Astrocyte (in vitro differentiated cells and primary cell): ENCODE measurements at regions not wholly inside any gene's neighbourhood (a gene's known extent, or its start where the extent isn't known, plus 50 kb on each side); places are given as distances from the start of the nearest gene placed in this dataset.

Experiments used
- DNase-seq: peaks from one replicate; pipeline ENCODE4 v3.0.0-alpha.2; 2010; ENCODE audit warnings: low read depth
- FAIRE-seq: peaks from 2 replicates; lab custom pipeline; 2011; peaks lifted over from hg19 to GRCh38; lab: Jason Lieb, UNC
- H2AFZ ChIP-seq: 2 replicates; pipeline ENCODE4 v1.6.0; 2012; ENCODE audit warnings: low read depth, low read length, inconsistent platforms
- H3K27ac ChIP-seq: 2 replicates; pipeline ENCODE4 v1.5.1; 2011; ENCODE audit warnings: low read depth, low read length, inconsistent platforms
- H3K27me3 ChIP-seq: 2 replicates; pipeline ENCODE4 v1.6.0; 2011; ENCODE audit warnings: low read length, inconsistent platforms; ENCODE audit not compliant: insufficient read depth
- H3K36me3 ChIP-seq: 2 replicates; pipeline ENCODE4 v1.5.1; 2011; ENCODE audit warnings: low read length, inconsistent platforms; ENCODE audit not compliant: insufficient read depth
- H3K4me1 ChIP-seq: 2 replicates; pipeline ENCODE4 v1.5.1; 2011; ENCODE audit warnings: low read length, inconsistent platforms; ENCODE audit not compliant: insufficient read depth
- H3K4me2 ChIP-seq: 2 replicates; pipeline ENCODE4 v1.6.0; 2012; ENCODE audit warnings: low read length, inconsistent platforms
- H3K4me3 ChIP-seq: 2 replicates; pipeline ENCODE4 v1.5.1; 2011; ENCODE audit warnings: low read depth, mild to moderate bottlenecking, low read length, inconsistent platforms; ENCODE audit not compliant: insufficient read depth
- H3K79me2 ChIP-seq: 2 replicates; pipeline ENCODE4 v1.6.0; 2012; ENCODE audit warnings: mild to moderate bottlenecking, low read length, inconsistent platforms; ENCODE audit not compliant: insufficient read depth
- H3K9ac ChIP-seq: 2 replicates; pipeline ENCODE4 v1.6.0; 2012; ENCODE audit warnings: mild to moderate bottlenecking, low read length, inconsistent platforms
- H3K9me3 ChIP-seq: 2 replicates; pipeline ENCODE4 v1.5.1; 2012; ENCODE audit warnings: low read depth, mild to moderate bottlenecking, low read length, inconsistent platforms; ENCODE audit not compliant: insufficient read depth
- H4K20me1 ChIP-seq: 2 replicates; pipeline ENCODE4 v1.6.0; 2012; ENCODE audit warnings: low read length, inconsistent platforms; ENCODE audit not compliant: insufficient read depth
- H3K27ac Mint-ChIP-seq: one replicate; pipeline ENCODE4 v1.8.0; 2021; ENCODE audit warnings: mild to moderate bottlenecking, mixed read lengths; ENCODE audit not compliant: unreplicated experiment
- H3K27me3 Mint-ChIP-seq: one replicate; pipeline ENCODE4 v1.8.0; 2021; ENCODE audit warnings: low read depth, mixed read lengths; ENCODE audit not compliant: unreplicated experiment
- H3K36me3 Mint-ChIP-seq: one replicate; pipeline ENCODE4 v1.8.0; 2021; ENCODE audit warnings: low read depth, mixed read lengths; ENCODE audit not compliant: unreplicated experiment
- H3K4me1 Mint-ChIP-seq: one replicate; pipeline ENCODE4 v1.8.0; 2021; ENCODE audit warnings: low read depth, mixed read lengths; ENCODE audit not compliant: unreplicated experiment
- H3K4me3 Mint-ChIP-seq: one replicate; pipeline ENCODE4 v1.8.0; 2021; ENCODE audit warnings: mild to moderate bottlenecking, moderate library complexity, mixed read lengths; ENCODE audit not compliant: unreplicated experiment
- H3K9me3 Mint-ChIP-seq: one replicate; pipeline ENCODE4 v1.8.0; 2021; ENCODE audit warnings: mild to moderate bottlenecking, mixed read lengths; ENCODE audit not compliant: unreplicated experiment
- CTCF ChIP-seq: IDR thresholded peaks from 2 replicates; pipeline ENCODE4 v1.5.1; 2011; ENCODE audit warnings: low read depth, mild to moderate bottlenecking, inconsistent platforms, low read length, moderate library complexity; ENCODE audit not compliant: insufficient read depth
- EZH2 ChIP-seq: IDR thresholded peaks from 2 replicates; pipeline ENCODE4 v1.6.1; 2012; ENCODE audit warnings: mild to moderate bottlenecking, low read length, inconsistent platforms; ENCODE audit not compliant: insufficient read depth

- Histone ChIP-seq H3K79me2 (no peaks in the 10 kb centered on the region), H3K36me3 (no peaks in the 10 kb centered on the region), H3K27me3 (no peaks in the 10 kb centered on the region), H3K9ac (no peak overlapping the region), H3K4me1 (no peaks in the 10 kb centered on the region), H2AFZ (no peak overlapping the region), H3K9me3 (peaks cover 3% of the 10 kb centered on the region), H3K4me3 (no peak overlapping the region), H4K20me1 (no peaks in the 10 kb centered on the region), H3K27ac (no peak overlapping the region), H3K4me2 (no peak overlapping the region)
- H3K27ac Mint-ChIP-seq: no peak overlapping the region
- H3K4me1 Mint-ChIP-seq: no peaks in the 10 kb centered on the region
- H3K36me3 Mint-ChIP-seq: no peaks in the 10 kb centered on the region
- TF ChIP-seq EZH2 (no peak), CTCF (no peak)
- H3K9me3 Mint-ChIP-seq: peaks cover 2% of the 10 kb centered on the region
- no peak overlapping the region for H3K4me3 Mint-ChIP-seq
- DNase-seq (peak; percentile 23), FAIRE-seq (no peak)
- H3K27me3 Mint-ChIP-seq: peaks cover 4% of the 10 kb centered on the region
Observed at GRCh38 chr15:87680208-87680607, 576.3 kb downstream of the NTRK3 start.

- H3K4me1 ChIP-seq: no peaks in the 10 kb centered on the region
- H3K9ac ChIP-seq: no peak overlapping the region
- Mint-ChIP-seq H3K36me3 (no peaks in the 10 kb centered on the region), H3K27me3 (peaks cover 2% of the 10 kb centered on the region), H3K4me1 (no peaks in the 10 kb centered on the region), H3K9me3 (peaks cover 4% of the 10 kb centered on the region), H3K4me3 (no peak overlapping the region), H3K27ac (no peak overlapping the region)
- DNase-seq (no peak), FAIRE-seq (no peak)
- no peaks in the 10 kb centered on the region for H4K20me1 ChIP-seq
- no peaks in the 10 kb centered on the region for H3K27me3 ChIP-seq
- no peak for TF ChIP-seq EZH2
- TF ChIP-seq CTCF: no peak
- H2AFZ ChIP-seq: no peak overlapping the region
- peaks cover 3% of the 10 kb centered on the region for H3K9me3 ChIP-seq
- no peak overlapping the region for H3K4me2 ChIP-seq
- H3K4me3 ChIP-seq: no peak overlapping the region
- no peaks in the 10 kb centered on the region for H3K36me3 ChIP-seq
- H3K27ac ChIP-seq: no peak overlapping the region
- H3K79me2 ChIP-seq: no peaks in the 10 kb centered on the region
Observed at GRCh38 chr15:87675271-87675670, 581.3 kb downstream of the NTRK3 start.

- DNase-seq (peak; percentile 22), FAIRE-seq (peak; percentile 29)
- Mint-ChIP-seq H3K36me3 (no peaks in the 10 kb centered on the region), H3K4me1 (peaks cover 4% of the 10 kb centered on the region), H3K27ac (no peak overlapping the region), H3K27me3 (peaks cover 2% of the 10 kb centered on the region), H3K9me3 (peaks cover 8% of the 10 kb centered on the region), H3K4me3 (no peak overlapping the region)
- H3K4me2 ChIP-seq: no peak overlapping the region
- no peak overlapping the region for H3K27ac ChIP-seq
- H3K4me1 ChIP-seq: peaks cover 5% of the 10 kb centered on the region
- H3K27me3 ChIP-seq: no peaks in the 10 kb centered on the region
- H3K9ac ChIP-seq: no peak overlapping the region
- TF ChIP-seq EZH2: no peak
- peak; percentile 75 for TF ChIP-seq CTCF
- peaks cover 3% of the 10 kb centered on the region for H3K9me3 ChIP-seq
- no peaks in the 10 kb centered on the region for H3K36me3 ChIP-seq
- no peaks in the 10 kb centered on the region for H3K79me2 ChIP-seq
- no peak overlapping the region for H2AFZ ChIP-seq
- no peaks in the 10 kb centered on the region for H4K20me1 ChIP-seq
- H3K4me3 ChIP-seq: no peak overlapping the region
Observed at GRCh38 chr15:87672309-87673288, 583.9 kb downstream of the NTRK3 start.
